Middle frontal gyrus (tissue), 1 donor: ENCODE measurements at regions not wholly inside any gene's neighbourhood (a gene's known extent, or its start where the extent isn't known, plus 50 kb on each side); places are given as distances from the start of the nearest gene placed in this dataset.
"Not testable (repeated sequence)": the region's sequence is repeated elsewhere in the genome, so short reads cannot be mapped to it uniquely, and the experiment has no call there.

ENCODE experiments used
- DNase-seq: peaks from one replicate; pipeline ENCODE4 v3.0.0-alpha.2; 2015; ENCODE audit warnings: low spot score; ENCODE audit errors: extremely low spot score

- no peak for DNase-seq
Measured at GRCh38 chr14:99034711-99035171, 237.3 kb downstream of the BCL11B start.

GRCh38 chr14:99035268-99035667 is 236.7 kb downstream of the BCL11B start:
- DNase-seq = no peak

DNA sequence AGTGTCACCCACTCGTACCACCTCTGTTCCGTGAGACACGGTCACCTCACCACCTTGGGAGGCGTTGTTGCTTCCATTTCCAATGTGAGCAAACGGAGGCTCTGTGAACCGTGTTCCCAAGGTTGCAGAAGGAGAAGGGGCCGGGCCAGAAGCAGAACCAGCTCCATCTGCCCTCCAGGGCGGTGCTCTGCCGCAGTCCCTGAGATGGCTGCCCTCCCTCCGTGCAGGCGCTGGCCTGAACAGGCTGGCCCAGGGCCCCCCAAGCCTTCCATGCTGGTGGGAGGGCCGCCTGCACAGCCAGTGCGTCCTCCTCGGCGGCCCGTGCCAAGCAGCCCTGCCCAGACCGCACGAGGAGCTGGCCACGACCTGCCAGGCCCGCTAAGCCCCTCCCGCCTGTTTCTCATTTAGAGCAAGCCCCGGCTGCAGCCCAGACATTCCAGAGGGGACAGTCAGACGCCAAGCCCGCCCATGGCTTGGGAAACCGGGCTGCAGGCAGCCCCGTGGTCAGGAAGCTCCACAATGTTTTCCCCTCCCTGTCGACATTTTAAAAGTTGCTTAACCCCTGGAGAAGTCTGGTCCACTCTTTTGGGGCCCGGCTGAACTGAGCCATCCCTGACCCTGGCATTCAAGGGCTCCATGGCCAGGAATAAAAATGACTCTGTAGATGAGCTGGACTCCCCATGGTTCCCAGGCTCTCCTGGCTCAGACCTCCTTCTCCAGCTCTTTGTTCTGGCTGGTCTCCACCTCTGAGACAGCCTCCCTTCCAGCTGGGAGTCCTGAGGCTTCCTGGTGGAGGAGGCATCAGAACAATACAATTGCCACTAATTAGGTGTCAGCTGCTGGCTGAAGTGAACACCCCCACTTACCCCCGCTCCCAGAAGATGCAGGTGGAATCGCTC is 236.0 kb downstream of the BCL11B start:
- DNase-seq = no peak

- DNase-seq = no peak
Measured at GRCh38 chr14:99036611-99037293, 235.2 kb downstream of the BCL11B start.

DNA sequence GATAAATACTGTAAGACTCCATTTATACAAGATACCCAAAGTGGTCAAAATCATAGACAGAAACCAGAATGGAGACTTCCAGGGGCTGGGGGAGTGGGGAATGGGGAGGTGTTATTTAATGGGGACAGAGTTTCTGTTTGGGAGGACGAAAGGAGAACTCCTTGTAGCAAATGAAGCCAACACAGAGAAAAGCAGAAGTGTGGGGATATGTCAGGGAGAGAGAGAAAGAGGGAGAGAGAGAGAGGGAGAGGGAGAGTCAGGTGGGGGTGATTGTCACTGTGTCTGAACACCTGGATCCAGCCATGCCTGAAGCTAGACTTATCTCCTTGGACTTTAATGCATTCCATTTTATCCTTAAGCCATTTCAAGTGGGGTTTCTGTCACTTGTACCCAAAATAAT is 234.7 kb downstream of the BCL11B start:
- DNase-seq = not testable (repeated sequence)

DNA sequence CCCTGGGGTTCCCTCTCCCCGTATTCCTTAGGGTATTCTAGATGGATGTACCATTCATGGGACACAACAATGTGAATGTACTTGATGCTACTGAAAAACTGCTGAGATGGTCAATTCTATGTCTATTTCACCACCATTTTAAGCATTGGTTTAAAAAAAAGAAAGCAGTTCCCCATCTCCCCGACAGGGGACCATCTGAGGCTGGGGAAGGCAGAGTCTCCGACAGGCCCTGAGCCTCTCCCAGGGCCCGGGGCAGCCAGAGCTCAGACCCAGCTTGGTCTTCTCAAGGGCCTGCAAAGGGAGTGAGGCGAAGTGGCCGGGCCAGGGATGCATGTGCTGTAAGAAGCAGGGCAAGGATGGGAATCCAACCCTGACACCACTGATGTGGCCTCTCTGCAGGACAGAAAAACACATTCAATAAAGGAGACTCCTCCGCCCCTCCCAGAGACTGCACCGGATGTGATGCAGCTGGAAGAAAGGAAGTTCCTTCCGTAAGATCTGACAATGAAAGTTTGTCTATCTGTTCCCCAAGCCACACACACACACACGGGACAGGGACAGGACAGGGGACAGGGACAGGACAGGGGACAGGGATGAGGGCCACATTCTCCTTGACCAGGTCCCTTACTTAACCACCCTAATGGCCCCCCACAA is 234.1 kb downstream of the BCL11B start:
- no peak for DNase-seq

DNA sequence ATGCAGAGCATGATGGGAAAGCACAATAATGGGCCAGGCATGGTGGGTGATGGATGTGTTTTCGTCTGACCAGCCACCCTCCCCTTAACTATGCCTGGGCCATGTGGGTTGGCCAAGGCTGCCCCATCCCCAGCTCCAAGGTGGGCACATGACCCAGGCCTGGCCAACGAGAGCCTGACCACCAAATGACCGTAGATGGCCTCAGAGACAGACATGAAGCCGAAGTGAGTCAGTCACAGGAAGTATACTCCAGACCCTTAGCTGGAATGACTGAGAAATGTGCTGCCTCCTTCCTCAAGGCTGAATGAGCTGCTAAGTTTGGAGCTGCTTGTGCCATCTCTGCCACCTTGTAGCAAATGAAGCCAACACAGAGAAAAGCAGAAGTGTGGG is 233.6 kb downstream of the BCL11B start:
- DNase-seq = no peak

GRCh38 chr14:99039331-99040041 is 232.5 kb downstream of the BCL11B start:
- no peak for DNase-seq

- DNase-seq = no peak
Measured at GRCh38 chr14:99040052-99040451, 231.9 kb downstream of the BCL11B start.

- no peak for DNase-seq
Measured at GRCh38 chr14:99040711-99041110, 231.3 kb downstream of the BCL11B start.

GRCh38 chr14:99041141-99041819 is 230.7 kb downstream of the BCL11B start:
- no peak for DNase-seq

DNA sequence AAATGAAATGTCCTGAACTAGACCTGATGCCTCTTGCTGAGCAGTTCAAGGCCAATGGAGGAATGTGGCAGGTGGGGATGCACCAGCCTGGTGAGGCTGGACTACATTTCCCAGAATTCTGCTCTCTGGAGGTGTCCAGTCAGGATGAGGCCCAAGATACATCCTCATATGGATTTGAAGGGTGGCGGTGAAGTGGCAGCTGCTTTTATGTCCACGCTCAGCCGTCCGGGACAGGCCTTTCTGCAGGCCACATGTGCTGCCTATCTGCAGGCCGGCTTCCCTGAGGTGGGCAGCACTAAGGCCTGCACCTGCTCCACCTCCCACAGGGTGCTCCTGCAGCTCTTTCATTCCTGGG is 230.2 kb downstream of the BCL11B start:
- no peak for DNase-seq

DNA sequence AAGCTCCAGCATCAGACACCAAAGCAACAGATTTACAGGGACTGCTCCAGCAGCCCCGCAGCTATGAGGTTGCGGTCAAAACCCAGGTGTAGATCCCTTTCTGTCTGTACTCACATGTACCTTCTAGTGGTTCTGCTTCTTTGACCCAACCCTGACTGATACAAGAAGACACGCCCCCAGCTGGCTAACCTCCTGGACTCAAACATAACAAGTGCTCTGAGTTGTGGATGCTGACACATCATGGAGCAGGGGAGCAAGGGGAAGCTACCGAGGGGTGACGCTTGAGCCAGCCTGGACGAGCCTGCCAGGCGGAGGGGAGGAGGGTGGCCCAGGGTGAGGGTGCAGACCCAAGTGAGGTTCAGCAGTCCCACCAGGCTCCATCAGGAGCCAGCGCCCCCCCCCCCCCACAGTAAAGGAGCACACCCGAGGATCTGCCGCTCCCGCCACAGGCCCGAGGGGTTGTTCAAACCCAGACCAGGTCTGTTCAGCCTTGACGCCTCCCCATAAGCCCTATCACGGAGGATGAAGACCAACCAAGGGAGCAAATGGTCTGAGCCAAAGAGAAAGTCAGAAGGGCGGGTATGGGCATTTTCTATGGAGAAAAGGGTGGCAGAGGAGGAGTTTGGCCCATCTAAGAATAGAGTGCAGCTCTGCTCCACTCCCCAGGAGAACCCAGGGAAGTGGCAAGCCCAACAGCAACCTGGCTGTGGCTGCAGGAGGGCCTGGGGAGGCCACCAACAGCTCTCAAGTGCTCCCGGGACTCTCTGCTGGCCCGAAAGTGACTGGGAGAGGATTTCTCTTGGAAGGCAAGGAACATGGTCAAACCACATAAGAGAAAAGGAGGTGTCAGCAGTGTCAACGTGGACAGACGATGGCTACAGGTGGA is 229.4 kb downstream of the BCL11B start:
- DNase-seq = no peak

DNA sequence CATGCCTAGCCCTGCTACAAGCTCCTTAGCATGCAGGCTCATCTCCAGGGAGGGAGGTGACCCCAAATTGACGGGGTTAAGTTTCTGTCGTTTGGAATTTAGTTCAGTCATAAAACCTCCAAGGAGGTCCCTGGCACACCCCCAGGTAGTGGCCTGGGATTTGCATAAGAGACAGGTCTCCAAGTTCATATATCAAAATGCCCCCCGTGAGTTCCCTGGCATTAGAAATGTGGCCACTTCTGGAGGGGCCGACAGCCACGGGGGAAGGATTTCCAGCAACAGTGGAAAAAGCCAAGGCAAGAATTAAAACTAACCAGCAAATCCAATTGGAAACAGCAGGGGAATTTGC is 228.8 kb downstream of the BCL11B start:
- no peak for DNase-seq

GRCh38 chr14:99043756-99044155 is 228.2 kb downstream of the BCL11B start:
- no peak for DNase-seq

DNA sequence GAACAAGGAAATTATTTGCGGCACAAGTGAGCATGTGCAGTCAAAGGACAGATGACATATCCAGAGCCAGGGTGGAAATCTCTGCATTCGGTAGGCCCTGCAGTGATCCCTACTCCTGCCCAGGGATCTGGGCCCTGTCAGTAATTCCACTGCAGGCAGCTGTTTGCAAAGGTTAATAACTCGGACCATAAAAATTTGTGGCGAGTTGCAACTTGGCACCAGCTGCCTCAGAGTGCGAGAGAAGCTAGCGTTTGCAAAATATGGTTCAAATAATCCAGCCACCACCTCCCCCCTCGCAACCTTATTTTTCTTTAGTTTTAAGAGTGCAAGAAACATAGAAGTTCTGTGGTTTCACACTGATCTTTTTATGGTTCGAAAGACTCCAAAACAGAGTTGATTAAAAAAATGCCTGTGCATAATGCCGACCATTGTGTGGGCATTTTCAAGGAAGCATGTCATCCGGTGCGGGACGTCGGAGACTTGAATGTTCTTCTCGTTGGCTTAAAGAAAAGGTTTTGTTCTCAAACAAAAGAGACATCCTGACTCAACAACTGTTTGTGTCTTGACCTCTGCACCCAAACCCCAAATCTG is 224.5 kb downstream of the BCL11B start:
- DNase-seq = no peak

GRCh38 chr14:99050309-99050708 is 221.7 kb downstream of the BCL11B start:
- no peak for DNase-seq

- no peak for DNase-seq
Measured at GRCh38 chr14:99052467-99052866, 219.5 kb downstream of the BCL11B start.

DNA sequence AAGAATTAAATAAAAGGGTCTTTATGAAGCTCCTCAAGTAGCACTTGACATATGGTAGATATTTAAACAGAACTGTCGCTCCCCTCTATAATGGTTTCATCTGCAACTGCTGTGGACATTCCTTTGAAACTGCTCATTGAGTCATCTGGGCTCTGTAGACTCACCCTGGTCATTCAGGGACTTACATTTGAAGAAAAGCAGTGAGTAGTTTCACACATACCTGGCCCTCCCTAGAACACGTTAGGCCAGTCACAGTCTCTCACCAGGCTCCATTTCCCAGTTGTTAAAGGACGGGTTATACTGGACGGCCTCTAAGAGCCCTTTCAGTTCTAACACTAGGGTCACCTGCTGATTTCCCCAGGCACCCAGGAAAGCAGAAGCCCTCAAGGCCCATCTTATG is 217.0 kb downstream of the BCL11B start:
- DNase-seq = no peak

GRCh38 chr14:99055816-99056215 is 216.2 kb downstream of the BCL11B start:
- DNase-seq = no peak
